IPS-NIHi7 (cell line): ENCODE measurements at regions not wholly inside any gene's neighbourhood (a gene's known extent, or its start where the extent isn't known, plus 50 kb on each side); places are given as distances from the start of the nearest gene placed in this dataset.

ENCODE experiments used
- DNase-seq: peaks from one replicate; pipeline ENCODE4 v3.0.0; 2012; ENCODE audit warnings: mixed read lengths; ENCODE audit errors: extremely low spot score

DNA sequence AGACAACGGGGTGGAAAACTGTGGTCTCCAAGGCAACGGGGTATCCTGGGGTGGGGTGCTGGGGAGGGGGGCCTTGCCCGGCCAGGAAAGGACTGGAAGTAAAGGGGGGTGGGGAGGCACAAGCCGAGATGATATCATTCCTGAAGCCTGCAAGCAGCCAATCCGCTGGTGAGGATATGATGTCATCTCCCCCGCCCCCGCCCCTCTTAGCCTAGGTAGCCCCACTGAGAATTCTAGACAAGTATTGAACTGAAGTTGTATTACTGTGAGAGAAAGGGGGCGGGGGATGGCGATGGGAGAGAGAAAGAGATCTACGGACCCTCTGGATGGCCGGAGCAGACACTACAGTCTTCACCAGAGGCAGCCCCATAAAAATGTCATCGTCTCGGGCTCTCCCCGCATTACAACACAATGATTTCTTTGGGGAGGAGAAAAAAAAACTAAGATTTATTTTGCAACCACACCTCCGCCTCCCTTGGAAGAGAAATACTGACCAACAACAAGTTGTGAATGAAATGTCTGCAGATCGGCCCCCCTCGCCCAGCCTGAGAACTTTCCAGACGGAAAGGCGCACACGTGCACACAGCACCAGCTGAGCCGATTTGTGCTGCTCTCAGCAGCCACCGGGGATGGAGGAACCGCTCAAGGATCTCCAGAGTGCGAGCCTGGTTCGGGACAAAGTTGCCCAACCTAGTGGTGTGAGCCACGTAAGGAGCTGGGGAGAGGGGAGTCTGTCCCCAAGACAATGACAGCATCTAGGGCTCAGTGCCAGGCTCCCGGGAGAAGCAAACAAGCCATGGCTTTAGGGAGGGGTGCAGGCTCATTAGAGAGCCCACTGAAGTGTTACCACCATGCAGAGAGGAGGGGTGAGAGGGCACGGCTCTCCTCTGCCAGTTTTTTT lies 222.1 kb downstream of the SOX9 start:
- DNase-seq: peak; percentile 46

DNA sequence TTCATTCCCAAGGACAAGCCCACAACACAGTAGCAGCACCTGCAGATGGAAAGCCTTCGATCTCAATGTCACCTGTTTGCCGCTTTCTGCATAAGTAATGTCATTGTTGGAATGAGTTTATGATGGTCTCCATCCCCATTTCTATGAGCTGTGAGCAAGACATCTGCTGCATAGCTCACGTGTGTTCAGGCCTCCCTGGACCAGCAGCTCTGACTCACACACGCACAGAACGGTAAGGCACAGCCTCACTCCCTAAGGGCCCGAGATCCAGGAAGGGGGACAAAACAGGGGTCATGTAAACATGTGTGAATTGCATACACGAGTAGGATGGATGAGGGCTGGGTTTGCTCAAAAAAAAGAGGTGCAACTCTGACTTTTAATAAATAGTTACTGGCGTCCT lies 223.1 kb downstream of the SOX9 start:
- DNase-seq: no peak

DNA sequence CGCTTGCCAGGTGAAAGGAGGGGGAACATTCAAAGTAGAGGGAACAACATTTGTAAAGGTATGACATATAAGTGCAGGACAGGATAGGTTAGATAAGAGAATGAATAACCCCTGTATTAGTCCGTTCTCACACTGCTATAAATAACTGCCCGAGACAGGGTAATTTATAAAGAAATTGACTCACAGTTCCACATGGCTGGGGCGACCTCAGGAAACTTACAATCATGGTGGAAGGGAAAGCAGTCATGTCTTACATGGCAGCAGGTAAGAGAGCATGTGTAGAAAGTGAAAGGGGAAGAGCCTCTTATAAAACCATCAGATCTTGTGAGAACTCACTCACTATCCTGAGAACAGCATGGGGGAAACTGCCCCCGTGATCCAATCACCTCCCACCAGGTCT lies 223.8 kb downstream of the SOX9 start:
- DNase-seq: no peak

DNA sequence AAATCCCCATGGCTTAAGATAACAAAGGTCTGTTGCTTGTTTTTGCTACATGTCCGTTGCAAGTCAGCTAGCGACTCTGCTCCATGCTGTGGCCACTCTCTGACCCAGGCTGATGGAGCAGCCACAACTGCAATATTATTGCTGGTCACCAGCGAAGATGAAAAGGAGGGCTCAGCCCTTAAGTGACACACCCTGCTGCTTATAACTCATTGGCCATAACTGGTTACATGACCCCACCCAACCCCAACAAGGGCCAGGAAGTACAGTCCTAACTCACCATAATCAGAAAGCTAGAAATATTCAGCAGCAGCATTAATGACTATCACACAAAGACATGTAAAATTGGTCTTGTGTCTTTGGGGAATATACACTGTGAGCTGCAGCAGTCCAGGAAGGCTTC lies 224.3 kb downstream of the SOX9 start:
- DNase-seq: no peak

DNA sequence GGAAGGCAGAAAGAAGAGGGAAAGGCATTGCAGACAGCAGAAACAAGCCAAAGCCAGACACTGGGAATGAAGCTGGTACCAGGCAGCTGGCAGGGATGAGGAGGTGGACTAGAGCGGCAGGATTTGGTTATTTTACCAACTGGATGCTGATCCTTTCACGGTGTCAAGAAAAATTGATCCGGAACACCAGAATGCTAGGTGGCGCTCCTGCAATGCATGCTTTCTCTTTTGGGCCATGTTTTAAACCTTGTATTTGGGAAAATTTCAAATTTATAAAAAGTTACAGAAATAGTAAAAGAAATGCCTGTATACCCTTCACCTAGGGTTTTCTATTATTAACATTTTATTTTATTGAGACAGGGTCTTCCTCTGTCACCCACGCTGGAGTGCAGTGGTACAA lies 224.7 kb downstream of the SOX9 start:
- DNase-seq: no peak

DNA sequence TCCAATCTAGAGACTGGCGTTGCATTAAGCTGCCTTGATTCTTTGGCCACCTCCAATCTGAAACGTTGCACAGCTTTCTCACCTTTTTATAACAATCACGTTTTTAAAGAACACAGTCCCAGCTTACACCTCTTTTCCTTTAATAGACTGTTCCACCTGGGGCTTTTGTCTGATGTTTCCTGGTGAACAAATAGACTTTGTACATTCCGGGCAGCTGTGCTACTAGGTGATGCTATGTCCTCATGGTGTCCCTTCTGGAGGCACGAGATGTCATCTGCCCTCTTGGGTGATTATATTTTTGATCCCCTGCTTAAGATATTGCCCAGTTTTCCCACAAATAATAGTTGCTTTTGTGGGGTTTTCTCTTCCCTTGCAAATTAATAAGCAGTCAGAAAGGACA lies 225.5 kb downstream of the SOX9 start:
- no peak for DNase-seq

DNA sequence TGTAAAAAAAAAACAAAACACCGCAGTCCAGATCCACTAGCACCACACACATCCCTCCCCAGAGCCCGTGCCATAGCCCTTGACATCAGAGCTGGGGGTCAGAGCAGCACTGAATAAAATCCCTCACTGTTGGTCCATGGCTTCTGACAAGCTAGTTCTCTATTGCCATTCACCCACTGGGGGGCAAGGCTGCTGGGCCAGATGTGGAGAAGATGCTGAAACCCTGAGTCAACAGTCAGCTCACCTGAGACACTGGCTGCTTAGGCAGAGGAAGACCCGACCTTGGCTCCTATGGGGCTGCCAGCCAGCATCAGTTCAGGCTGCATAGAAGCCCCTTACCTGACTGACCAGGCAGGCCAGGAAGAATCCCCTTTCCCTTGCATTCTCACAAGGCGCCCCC lies 228.2 kb downstream of the SOX9 start:
- no peak for DNase-seq

DNA sequence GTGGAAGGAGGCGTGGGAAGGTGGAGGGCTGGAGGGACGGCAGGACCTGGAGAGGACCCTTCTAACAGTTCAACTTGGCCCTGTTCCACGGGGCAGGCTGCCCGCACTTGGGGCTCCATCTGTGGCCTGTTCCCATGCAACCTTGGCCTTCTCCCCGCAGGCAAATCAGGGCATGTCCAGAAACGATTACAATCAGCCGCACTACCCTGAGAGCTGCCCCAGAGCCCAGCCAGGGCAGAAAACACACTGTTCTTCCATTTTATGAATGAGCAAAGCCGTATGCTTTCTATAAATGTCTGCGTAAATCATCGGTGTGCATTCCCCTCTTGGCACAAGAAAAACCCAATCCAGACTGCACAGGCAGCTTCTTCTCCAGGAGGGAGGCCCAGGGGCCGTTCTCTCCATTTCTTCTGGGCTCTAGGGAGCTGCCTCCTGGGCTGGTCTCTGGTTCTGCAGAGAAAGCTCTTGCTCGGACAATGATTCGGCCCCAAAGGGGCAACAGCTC lies 228.7 kb downstream of the SOX9 start:
- DNase-seq: no peak

DNA sequence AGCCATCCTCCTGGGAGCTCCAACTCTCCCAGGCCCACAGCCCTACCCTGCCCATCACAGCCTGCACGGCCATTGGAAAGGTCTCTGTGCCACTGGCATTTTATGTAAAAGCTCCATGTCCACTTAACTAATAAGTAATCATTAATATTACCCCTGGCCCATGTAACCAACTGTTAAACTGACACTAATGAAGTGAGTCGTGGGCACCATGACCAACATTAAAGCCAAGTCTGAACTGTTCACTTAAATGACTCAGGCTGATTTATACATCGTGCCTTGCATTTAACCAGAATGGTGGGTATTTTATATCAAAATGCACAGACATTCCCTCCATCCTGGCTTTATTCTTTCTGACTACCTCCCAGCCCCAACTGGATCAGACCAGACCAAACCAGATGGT lies 229.3 kb downstream of the SOX9 start:
- DNase-seq: no peak

DNA sequence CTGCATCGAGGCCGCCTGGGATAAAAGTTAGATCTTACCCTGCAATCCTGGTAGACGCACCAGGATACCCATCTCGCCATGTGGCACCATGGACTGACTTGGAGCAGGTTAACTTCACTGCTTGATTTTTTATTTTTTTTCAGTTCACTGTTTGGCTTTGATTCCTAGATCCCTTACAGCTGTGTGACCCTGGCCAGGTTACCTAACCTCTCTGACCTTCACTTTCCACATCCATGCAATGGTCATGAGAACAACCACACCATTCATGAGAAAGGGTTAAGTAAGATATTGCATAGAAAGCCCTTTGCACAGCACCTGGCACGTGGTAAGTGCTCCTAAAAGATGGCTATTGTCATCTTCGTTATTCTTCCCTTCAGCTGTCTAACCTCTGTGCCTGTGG lies 230.5 kb downstream of the SOX9 start:
- no peak for DNase-seq

DNA sequence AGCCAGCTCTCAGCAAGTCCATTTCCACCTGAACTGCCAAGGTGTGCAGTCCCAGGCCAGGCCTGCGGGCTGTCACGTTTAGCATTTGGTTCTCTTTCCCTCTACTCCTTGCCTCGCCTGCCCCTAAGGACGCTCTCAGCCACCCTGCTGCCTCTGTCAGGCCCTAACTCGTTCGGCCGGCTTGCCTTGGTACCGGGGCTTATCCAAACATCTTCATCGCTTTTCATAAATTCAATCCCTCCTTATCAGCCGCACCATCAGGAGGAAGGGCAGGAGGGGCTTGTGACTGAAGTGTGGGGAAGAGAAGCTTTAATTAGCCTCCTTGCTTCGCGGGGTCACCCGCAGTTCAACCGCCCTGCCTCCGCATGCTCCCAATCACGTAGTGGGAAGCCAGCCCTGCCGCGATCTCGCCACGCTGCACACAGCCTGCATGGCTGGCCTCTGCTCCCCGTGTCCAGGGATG lies 231.1 kb downstream of the SOX9 start:
- no peak for DNase-seq

DNA sequence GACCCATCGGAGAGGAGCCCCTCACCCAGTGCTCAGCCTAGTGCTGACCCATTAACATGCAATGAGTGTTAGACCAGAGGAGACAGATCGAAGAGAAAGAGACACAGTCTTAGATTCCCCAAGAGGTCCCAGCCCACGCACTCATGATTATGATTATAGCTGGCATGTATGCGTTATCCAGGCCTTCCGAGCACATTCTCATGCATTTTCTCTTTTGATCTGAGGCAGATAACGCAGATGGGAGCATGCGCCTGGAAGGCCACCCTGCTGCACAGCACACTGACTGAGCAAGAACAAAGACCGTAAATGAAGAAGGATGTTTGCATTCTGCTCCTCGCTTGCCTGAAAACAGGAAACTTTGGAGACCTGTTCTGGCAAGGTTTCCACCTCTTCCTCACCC lies 232.7 kb downstream of the SOX9 start:
- no peak for DNase-seq

DNA sequence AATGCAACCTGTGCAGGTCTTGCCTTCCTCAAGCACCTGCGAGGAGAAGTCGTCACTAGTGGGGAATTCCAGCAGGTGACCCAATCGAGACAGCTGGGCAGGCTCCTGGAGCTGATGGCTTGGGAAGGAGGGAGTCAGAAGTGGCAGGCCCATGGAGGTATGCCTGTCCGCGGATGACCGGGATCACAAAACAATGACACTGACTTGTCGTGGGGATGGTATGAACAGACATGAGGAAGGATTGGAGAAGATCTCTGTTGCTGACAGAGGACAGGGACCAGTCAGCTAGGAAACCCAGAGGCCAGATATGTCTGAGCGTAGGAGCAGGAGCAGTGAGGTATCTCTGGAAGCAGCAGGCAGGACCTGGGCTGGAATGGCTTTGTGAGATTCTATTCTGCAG lies 233.3 kb downstream of the SOX9 start:
- no peak for DNase-seq

DNA sequence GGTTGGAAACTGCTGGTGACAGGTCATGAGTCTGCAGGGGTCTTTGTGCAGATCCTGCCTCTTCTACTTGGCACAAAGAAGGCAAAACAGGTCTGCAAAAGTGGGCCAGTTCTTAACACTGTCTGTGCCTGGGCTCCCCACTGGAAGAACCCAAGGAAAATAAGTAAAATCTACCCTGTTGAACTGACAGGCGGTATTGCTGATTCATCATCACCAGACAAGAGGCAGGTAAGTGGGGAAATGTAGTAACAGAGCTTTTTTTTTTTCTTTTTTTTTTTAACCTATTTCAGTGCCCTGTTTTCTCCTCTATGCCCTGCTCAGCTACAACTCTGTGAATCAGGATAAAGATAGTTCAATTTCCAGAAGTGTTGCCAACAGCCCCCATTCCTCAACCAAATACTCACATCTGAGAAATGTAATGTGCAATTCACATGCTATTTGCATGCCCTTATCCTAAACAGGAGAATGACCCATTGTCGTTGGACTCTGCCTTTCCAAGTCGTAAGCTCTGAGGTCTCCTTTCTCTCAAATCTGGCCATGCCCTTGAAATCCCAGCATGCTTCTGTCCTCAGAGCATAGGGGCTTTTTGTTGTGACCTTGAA lies 237.0 kb downstream of the SOX9 start:
- DNase-seq: no peak

DNA sequence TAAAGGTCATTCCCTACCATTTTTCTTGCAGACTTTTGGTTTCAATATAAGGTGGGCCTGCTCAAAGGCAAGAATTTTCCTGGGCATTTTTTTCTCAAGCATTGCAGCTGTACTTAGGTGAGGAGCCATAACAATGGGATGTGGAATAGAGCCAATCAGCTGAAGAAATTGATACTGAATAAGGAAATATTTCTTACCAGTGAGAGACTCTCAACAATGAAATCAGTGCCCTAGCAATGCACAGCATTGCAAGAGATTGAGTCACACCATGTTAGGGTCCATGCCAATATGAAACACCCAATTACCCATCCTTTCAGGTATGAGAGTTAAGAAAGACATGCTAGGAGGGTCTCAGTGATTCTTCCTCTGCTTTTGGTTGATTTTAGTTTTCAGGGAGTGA lies 237.6 kb downstream of the SOX9 start:
- no peak for DNase-seq

DNA sequence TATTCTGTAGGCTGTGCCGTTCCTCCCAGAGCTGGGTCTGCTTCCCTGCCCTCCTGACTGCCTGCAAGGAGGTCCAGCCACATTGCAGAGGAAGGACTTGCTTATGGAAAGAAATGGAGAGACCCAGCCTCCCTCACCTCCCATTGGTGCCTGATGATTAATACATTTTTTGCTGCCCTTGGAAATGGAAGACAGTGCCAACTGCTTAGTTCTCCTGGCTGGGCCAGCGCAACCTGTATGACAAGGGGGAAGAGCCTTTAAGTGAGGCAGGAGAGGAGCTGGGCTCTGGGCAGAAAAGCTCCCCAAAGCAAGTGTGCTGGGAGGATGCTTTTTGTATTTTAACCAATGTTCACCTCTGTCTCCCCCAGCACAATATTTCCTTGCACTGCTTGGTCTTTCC lies 238.5 kb downstream of the SOX9 start:
- DNase-seq: no peak

DNA sequence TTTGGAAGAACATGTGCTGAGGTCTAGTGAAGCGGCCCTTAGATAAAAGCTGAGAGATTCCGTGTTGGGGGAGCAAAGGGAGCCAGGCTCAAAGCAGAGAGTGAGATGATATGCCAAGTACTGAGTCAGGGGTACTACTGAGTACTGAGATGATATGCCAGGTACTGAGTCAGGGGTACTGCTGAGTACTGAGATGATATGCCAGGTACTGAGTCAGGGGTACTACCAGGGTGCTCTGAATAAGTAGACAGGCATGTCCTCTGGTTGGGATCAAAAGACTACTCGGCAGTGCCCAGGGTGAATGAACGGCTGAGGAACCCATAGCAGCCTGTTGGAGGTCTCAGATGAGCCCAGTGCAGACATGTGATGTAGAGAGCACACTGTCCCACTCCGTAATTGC lies 239.0 kb downstream of the SOX9 start:
- no peak for DNase-seq

DNA sequence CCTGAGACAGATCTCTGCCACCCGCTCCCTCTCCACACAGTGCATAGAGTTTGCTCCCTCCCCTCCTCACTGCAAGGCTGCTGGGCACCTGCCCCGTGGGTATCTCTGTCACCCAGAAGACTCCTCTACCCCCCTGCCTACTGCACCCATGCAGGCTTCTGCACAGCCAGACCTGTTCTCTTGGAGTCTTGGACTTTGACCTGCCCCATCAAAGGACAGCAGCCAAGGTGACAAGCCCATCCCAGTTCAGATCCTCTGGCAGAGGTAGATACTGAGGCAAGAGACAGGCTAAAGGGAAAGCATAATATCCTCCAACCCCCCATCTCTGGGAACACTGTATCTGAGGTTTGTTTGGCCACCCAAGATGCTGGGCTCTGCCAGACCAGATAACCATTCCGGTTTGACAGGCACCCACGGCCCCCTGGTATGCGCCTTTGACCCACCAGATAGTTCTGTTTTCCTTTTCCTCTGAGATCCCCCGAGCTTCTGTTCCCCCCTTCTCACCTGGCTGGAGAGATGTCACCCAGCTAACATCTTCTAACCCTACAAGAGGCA lies 239.6 kb downstream of the SOX9 start:
- DNase-seq: no peak

DNA sequence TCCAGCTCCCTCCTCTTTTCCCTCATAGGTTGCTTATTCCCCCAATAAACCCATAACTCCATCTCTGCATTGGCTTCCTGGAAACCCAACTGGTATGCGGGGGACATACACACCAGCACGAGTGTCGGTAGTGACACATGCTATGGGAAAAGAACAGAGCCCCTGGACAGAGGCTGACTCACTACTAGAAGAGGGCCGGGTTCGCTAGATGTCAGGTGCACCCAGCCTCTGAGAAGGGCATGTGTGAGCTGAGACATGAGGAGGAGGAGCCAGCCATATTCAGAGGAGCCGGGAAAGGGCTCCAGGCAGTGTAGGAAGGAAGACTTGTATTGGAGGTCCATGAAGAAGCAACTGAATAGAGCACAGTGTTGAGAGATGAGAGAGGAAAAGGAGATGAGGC lies 241.1 kb downstream of the SOX9 start:
- no peak for DNase-seq

DNA sequence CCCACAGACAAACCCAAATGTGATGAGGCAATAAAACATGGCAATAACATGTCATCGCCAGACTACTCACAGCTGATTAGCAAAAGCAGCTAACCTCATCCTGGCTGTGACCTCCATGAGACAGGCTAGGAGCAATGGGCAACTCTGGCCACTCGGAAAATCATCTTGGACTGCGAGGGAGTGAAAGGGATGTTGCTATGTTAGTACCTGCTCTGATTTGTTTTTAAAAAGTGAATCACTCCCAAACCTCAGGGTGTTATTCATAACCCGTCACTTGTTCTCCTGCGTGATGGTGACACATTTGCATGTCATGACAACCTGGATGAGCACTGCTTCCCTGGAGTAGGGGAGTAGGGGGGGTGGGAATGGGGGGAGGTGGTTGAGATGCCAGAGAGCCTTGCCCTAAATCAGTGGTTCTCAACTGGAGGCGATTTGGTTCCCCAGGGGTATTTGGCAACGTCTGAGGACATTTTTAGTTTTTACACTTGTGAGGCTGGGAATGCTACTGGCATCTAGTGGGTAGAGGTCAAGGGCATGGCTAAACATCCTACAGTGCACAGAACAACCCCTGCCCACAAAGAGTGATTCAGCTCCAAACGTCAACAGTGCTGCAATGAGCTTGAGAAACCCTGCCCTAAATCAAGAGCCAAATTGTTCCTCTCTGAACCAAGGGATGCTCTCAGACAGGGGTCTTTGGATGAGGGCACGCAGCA lies 241.7 kb downstream of the SOX9 start:
- DNase-seq: no peak

DNA sequence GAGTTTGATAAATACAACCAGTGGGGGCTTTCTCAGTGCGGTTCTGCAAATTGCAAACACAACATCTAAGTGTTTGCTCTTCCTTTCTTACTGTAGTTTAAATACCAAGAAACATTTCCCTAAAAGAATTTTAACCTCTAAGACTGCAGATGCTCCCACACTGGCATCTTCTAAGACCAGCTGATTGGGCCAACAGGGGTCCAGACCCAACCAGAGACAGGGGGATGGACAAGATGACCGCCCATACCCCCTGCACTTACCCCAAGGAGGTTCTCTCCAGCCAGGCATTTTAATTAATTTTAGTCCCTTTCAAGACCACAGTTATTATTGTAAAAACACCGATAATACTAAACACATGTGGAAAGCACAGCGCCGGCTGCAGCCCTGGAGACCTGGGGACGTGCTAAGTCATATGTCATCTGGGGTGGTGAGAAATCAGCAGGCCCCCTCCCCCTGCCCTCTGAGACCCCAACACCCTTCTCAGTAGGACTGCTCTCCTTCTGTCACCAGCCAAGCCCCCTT lies 242.3 kb downstream of the SOX9 start:
- DNase-seq: no peak

DNA sequence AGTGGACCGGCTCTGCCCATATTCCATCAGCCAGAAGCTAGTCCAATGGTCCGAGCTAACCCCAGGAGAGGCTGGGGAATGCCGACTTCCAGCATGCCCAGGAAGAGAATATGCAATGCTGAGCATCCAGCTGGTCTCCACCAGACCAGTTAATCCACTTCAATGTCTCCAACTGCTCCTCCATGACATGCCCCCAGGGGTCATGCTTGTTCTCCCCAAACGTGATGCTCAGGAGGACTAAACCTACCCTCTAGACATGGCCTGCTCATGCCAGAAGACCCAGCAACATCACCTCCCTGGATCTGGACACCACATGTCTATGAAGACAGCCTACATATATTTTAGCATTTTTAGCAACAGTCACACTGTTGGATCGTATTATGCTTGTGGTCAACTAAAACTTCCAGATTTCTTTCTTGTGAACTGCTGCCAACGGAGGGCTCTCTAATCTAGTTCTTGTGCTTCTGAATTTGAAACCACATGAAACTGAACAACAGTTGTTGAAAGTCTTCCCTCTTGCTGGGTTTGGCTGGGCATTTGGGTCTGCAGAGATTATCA lies 245.1 kb downstream of the SOX9 start:
- no peak for DNase-seq
